LNCAP (cell line): ENCODE measurements at regions not wholly inside any gene's neighbourhood (a gene's known extent, or its start where the extent isn't known, plus 50 kb on each side); places are given as distances from the start of the nearest gene placed in this dataset.

Experiments used
- CTCF ChIP-seq: fragments of 450-650 bp; IDR thresholded peaks from 2 replicates; pipeline ENCODE4 v1.5.1; 2017; ENCODE audit warnings: mild to moderate bottlenecking

DNA sequence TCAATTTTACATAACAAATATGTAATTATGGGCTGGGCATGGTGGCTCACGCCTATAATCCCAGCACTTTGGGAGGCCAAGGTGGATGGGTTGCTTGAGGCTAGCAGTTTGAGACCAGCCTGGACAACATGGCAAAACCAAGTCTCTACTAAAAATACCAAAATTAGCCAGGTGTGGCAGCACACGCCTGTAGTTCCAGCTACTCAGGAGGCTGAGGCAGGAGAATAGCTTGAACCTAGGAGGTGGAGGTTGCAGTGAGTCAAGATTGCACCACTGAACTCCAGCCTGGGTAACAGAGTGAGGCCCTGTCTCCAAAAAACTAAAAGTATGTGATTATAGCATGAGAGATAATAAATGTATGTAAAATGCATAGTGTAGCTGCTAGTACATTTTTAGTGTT, 229.0 kb downstream of the PPARGC1A start:
- TF ChIP-seq CTCF, result no peak

GRCh38 chr4:23654791-23655190, 235.1 kb downstream of the PPARGC1A start:
- no peak for TF ChIP-seq CTCF

DNA sequence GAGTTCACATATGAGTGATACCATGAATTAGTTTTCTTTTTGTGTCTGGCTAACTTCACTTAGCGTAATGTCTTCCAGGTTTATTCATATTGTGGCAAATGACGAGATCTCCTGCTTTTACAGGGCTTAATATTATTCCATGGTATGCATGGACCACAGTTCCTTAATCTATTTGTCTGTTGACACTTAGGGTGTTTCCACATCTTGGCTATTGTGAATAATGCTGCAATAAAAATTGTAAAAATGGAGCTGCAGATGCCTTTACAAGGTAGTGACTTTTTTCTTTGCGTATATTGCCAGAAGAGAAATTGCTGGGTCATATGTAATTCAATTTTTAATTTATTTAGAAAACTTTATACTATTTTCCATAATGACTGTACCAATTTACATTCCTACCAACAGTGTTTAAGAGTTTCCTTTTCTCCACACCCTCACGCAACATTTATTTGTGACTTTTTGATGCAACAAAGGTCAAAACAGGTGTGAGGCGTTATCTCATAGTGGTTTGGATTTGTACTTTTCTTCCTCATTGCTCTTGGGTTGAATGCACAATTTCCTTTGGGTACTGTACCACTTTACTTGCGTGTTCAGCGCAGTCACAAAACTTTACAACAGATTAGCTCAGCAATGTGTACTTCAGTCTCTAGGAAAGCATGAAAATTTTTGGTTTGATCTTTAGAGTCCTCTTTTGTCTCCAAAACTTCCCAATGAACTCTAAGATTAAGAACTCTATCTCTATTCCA, 240.8 kb downstream of the PPARGC1A start:
- no peak for TF ChIP-seq CTCF

- no peak for TF ChIP-seq CTCF
These were observed 254.4 kb downstream of the PPARGC1A start for GRCh38 chr4:23635468-23635867.

DNA sequence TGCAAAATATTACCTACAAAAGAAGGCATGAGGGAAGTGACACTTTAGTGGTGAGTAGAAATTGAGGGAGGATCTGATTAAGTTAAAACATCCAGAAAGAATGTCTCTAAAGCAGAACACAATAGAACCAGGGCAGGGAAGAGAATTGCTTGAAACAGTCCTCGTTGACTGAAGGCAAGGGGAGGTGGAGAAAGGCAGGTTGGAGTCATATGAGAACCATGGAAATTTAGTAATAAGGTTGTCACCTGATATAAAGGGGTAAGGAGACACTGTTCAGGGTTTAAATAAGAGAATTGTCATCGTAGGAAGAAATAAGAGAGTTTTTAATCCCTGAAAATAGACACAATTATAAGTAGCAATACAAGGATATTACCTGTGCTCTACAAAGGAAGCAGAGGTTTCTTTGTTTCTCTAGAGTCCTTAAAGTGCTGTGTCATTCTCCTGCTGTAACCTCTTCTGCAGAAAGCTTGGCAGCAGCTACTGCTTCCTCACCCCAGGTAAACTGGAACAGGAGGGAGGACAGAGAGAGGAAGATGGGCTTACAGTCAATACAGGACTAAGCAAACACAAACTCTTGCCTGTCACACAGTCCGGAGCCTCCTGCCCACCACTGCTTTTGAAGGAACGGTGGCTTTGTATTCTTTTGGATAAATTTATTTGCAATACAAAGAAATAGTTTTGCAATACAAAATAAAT, 258.4 kb downstream of the PPARGC1A start:
- no peak for TF ChIP-seq CTCF

DNA sequence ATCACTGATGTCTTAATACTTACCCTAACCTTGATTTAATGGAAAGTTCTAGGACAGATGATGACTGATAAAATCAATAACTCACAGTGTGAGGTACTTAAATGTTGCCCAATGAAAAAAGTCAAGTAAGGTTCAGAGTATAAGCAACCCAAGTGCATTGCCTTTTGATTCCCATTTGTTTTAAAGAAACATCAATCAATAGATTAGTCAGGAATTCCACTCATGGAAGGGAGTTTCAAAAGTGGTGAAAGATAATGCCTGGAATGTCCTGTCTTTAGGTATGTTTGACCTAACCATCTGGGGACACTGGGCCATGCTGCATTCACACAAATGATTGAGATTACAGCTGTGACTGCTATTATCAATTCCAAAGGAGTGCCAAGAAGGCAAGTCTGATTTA, 259.7 kb downstream of the PPARGC1A start:
- no peak for TF ChIP-seq CTCF

GRCh38 chr4:23629421-23629820, 260.4 kb downstream of the PPARGC1A start:
- no peak for TF ChIP-seq CTCF
